ENCODE measurements at regions not wholly inside any gene's neighbourhood (a gene's known extent, or its start where the extent isn't known, plus 50 kb on each side); places are given as distances from the start of the nearest gene placed in this dataset.

- Histone ChIP-seq H3K9me3 (ENCODE audit: control insufficient read depth in 4 of 4, low read length in 3 of 4) (no peaks in the 10 kb centered on the region), H3K4me1 (ENCODE audit: control insufficient read depth in 4 of 4, insufficient read depth in 4 of 4, low read length in 3 of 4) (no peaks in the 10 kb centered on the region), H3K4me3 (ENCODE audit: low read depth in 1 of 3, low read length in 3 of 3) (no peak overlapping the region), H3K36me3 (ENCODE audit: control insufficient read depth in 4 of 4, insufficient read depth in 3 of 4, low read depth in 1 of 4, low read length in 3 of 4) (no peaks in the 10 kb centered on the region), H3K27ac (ENCODE audit: low read depth in 1 of 2, low read length in 2 of 2) (no peak overlapping the region), H3K27me3 (ENCODE audit: control insufficient read depth in 4 of 4, insufficient read depth in 4 of 4, low read length in 3 of 4) (no peaks in the 10 kb centered on the region), H3K9ac (ENCODE audit: low read depth in 1 of 2, low read length in 2 of 2) (no peak overlapping the region)
- WGBS = 84% methylated on average over 6 of the region's 6 CpGs
- no peak for DNase-seq (ENCODE audit: low spot score)
- TF ChIP-seq, protein P1, sequence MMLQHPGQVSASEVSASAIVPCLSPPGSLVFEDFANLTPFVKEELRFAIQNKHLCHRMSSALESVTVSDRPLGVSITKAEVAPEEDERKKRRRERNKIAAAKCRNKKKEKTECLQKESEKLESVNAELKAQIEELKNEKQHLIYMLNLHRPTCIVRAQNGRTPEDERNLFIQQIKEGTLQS (IDR thresholded peaks at IDR 0.05) = no peak
- no peak for TF ChIP-seq FOXA2 (IDR thresholded peaks at IDR 0.05)
- TF ChIP-seq, protein P2, sequence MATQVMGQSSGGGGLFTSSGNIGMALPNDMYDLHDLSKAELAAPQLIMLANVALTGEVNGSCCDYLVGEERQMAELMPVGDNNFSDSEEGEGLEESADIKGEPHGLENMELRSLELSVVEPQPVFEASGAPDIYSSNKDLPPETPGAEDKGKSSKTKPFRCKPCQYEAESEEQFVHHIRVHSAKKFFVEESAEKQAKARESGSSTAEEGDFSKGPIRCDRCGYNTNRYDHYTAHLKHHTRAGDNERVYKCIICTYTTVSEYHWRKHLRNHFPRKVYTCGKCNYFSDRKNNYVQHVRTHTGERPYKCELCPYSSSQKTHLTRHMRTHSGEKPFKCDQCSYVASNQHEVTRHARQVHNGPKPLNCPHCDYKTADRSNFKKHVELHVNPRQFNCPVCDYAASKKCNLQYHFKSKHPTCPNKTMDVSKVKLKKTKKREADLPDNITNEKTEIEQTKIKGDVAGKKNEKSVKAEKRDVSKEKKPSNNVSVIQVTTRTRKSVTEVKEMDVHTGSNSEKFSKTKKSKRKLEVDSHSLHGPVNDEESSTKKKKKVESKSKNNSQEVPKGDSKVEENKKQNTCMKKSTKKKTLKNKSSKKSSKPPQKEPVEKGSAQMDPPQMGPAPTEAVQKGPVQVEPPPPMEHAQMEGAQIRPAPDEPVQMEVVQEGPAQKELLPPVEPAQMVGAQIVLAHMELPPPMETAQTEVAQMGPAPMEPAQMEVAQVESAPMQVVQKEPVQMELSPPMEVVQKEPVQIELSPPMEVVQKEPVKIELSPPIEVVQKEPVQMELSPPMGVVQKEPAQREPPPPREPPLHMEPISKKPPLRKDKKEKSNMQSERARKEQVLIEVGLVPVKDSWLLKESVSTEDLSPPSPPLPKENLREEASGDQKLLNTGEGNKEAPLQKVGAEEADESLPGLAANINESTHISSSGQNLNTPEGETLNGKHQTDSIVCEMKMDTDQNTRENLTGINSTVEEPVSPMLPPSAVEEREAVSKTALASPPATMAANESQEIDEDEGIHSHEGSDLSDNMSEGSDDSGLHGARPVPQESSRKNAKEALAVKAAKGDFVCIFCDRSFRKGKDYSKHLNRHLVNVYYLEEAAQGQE (IDR thresholded peaks at IDR 0.05) = no peak
- no peak for TF ChIP-seq YY1 (IDR thresholded peaks at IDR 0.05)
Observed at GRCh38 chr10:129364949-129365348, 102.1 kb upstream of the MGMT start.

- Histone ChIP-seq H3K4me3 (ENCODE audit: low read depth in 1 of 3, low read length in 3 of 3) (no peak overlapping the region), H3K9ac (ENCODE audit: low read depth in 1 of 2, low read length in 2 of 2) (no peak overlapping the region), H3K27me3 (ENCODE audit: control insufficient read depth in 4 of 4, insufficient read depth in 4 of 4, low read length in 3 of 4) (no peaks in the 10 kb centered on the region), H3K4me1 (ENCODE audit: control insufficient read depth in 4 of 4, insufficient read depth in 4 of 4, low read length in 3 of 4) (no peaks in the 10 kb centered on the region), H3K36me3 (ENCODE audit: control insufficient read depth in 4 of 4, insufficient read depth in 3 of 4, low read depth in 1 of 4, low read length in 3 of 4) (no peaks in the 10 kb centered on the region), H3K9me3 (ENCODE audit: control insufficient read depth in 4 of 4, low read length in 3 of 4) (no peaks in the 10 kb centered on the region), H3K27ac (ENCODE audit: low read depth in 1 of 2, low read length in 2 of 2) (no peak overlapping the region)
- TF ChIP-seq JUND (IDR thresholded peaks at IDR 0.05) = no peak
- TF ChIP-seq, protein P1 (IDR thresholded peaks at IDR 0.05) = no peak
- TF ChIP-seq YY1 (IDR thresholded peaks at IDR 0.05) = no peak
- no peak for TF ChIP-seq FOXA2 (IDR thresholded peaks at IDR 0.05)
- TF ChIP-seq SP1 (IDR thresholded peaks at IDR 0.05) = no peak
- TF ChIP-seq, protein P3, sequence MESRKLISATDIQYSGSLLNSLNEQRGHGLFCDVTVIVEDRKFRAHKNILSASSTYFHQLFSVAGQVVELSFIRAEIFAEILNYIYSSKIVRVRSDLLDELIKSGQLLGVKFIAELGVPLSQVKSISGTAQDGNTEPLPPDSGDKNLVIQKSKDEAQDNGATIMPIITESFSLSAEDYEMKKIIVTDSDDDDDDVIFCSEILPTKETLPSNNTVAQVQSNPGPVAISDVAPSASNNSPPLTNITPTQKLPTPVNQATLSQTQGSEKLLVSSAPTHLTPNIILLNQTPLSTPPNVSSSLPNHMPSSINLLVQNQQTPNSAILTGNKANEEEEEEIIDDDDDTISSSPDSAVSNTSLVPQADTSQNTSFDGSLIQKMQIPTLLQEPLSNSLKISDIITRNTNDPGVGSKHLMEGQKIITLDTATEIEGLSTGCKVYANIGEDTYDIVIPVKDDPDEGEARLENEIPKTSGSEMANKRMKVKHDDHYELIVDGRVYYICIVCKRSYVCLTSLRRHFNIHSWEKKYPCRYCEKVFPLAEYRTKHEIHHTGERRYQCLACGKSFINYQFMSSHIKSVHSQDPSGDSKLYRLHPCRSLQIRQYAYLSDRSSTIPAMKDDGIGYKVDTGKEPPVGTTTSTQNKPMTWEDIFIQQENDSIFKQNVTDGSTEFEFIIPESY (IDR thresholded peaks at IDR 0.05) = no peak
- WGBS = 91% methylated on average over 6 of the region's 6 CpGs
- DNase-seq (ENCODE audit: low spot score) = no peak
Observed at GRCh38 chr10:129365767-129366402, 101.2 kb upstream of the MGMT start.

GRCh38 chr10:129366450-129366849 is 100.6 kb upstream of the MGMT start:
- 92% methylated on average over 3 of the region's 3 CpGs for WGBS
- H3K9me3 ChIP-seq (ENCODE audit: control insufficient read depth in 4 of 4, low read length in 3 of 4) = no peaks in the 10 kb centered on the region
- H3K9ac ChIP-seq (ENCODE audit: low read depth in 1 of 2, low read length in 2 of 2) = no peak overlapping the region
- no peak overlapping the region for H3K4me3 ChIP-seq (ENCODE audit: low read depth in 1 of 3, low read length in 3 of 3)
- no peak overlapping the region for H3K27ac ChIP-seq (ENCODE audit: low read depth in 1 of 2, low read length in 2 of 2)
- H3K36me3 ChIP-seq (ENCODE audit: control insufficient read depth in 4 of 4, insufficient read depth in 3 of 4, low read depth in 1 of 4, low read length in 3 of 4) = no peaks in the 10 kb centered on the region
- no peaks in the 10 kb centered on the region for H3K4me1 ChIP-seq (ENCODE audit: control insufficient read depth in 4 of 4, insufficient read depth in 4 of 4, low read length in 3 of 4)
- no peaks in the 10 kb centered on the region for H3K27me3 ChIP-seq (ENCODE audit: control insufficient read depth in 4 of 4, insufficient read depth in 4 of 4, low read length in 3 of 4)
- DNase-seq (ENCODE audit: low spot score) = no peak
- no peak for TF ChIP-seq FOXA1 (IDR thresholded peaks at IDR 0.05)
- TF ChIP-seq FOXA2 (IDR thresholded peaks at IDR 0.05) = no peak
- TF ChIP-seq, protein P3 (IDR thresholded peaks at IDR 0.05) = no peak
- TF ChIP-seq MAX (IDR thresholded peaks at IDR 0.05) = no peak
- TF ChIP-seq EGR1 (IDR thresholded peaks at IDR 0.05; ENCODE audit: low read depth in 2 of 2) = no peak
- no peak for TF ChIP-seq SP1 (IDR thresholded peaks at IDR 0.05)
- TF ChIP-seq YY1 (IDR thresholded peaks at IDR 0.05) = no peak
- no peak for TF ChIP-seq NR2F2 (IDR thresholded peaks at IDR 0.05)
- no peak for TF ChIP-seq TAF1 (conservative IDR thresholded peaks at IDR 0.05)
- TF ChIP-seq HNF4A (conservative IDR thresholded peaks at IDR 0.05) = no peak
- no peak for TF ChIP-seq RXRA (IDR thresholded peaks at IDR 0.05)
- TF ChIP-seq, protein P1 (IDR thresholded peaks at IDR 0.05) = no peak
- no peak for TF ChIP-seq RAD21 (IDR thresholded peaks at IDR 0.05)

Measured in liver (tissue), 7 donors.